ENCODE measurements at regions not wholly inside any gene's neighbourhood (a gene's known extent, or its start where the extent isn't known, plus 50 kb on each side); places are given as distances from the start of the nearest gene placed in this dataset.
A peak's percentile ranks its signal among the peaks of the same experiment; 100 is the strongest.

DNA sequence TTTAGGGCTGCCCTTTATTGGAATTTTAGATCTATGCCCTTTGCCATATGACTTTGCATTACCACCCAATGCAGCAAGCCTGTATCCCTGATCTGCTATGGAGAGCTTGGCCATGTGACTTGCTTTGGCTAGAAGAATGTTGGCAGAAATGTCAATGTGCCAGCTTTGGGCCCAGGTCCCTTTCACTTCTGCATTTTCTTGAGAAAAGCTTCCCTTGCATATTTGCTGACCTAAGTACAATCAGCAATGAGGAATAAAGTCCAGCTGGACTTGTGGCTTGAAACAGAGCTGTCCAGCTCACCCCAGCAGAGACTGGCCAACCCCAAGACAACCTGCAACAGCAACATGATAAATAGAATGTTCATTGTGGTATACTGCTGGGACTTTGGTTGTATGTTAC, 135.9 kb downstream of the PAH start:
- H3K27ac ChIP-seq: no peak overlapping the region
- no peak overlapping the region for H3K4me3 ChIP-seq

DNA sequence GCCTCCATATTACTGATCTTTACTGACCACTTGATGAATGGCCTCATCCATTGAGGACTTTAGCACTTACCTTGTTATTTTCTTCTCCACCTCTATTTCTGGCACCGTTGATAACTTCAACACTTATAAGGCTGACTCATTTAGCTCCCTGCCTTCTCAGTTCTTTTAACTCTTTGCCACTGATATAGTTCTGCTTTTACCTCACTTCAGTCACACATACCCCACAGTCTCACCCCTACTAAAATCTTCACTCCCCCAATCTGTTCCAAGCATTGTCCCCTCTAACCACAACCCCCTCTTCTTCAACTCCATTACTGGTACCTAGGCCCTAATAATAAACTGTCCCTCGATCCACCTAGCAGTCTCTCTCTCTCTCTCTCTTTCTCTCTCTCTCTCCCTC, 141.0 kb downstream of the PAH start:
- Histone ChIP-seq H3K4me3 (no peak overlapping the region), H3K27ac (no peak overlapping the region)

DNA sequence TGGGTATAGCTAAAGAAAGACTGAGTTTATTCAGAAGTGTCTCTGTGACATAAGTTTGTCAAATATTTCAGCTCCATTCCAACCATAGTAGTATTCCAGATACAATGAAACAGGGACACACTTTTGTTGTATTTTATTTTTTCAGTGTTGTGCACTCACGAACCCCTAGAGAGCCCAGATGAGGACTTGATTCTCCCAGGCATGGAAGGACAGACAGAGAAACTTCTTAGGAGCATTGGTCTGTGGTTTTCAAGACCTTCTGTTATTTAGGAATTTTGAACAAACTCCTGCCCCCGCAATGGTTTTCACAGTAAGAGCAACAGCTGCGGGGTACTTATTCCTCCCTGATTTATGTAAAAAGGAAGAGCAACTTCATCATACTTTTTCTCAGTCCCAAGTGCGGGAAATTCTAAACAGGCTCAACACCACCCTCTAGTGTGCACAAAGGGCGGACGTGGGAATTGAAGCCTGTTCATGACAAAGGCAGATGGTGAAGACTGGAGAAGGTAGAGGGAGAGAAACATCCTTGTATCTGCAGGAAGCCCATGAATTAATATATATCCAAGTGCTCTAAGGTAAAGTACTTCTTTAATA, 147.6 kb downstream of the PAH start:
- H3K27ac ChIP-seq: no peak overlapping the region
- no peak overlapping the region for H3K4me3 ChIP-seq

DNA sequence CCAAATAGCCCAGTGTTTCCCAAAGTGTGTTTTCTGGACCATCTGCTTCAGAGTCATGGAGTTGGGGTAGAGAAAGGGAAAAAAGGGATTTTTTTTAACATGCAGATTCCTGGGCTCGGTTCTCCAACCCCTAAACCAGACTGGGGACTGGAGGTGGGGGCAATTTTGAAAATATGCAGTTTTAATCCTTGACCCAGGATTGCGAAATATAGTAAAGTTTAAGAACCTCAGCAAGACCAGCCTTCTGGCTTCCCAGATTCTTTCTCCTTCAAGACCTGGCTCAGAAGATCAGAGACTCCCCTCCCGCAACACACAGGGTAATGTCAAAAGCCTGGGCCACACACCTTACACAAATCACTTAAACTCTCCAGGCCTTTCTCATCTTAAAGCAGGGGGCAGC, 150.1 kb downstream of the PAH start:
- Histone ChIP-seq H3K27ac (no peak overlapping the region), H3K4me3 (no peak overlapping the region)

DNA sequence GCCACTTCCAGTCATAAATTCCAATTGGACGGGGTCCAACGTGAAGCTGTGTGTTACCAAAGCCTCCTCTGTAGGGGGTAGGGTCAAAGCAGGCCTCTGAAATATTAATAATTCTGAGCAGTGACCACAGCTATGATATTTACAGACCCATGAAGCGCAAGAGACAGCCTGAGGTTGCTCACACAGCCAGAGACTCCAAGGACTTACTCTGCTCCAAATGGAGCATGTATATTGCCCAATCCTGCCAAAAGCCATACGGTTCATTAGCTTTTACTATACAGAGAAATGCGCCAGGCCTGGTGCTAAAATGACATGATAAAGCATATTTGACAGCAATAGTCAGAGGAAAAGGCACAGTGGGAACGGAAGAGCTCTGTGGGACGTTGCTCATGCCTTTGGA, 151.3 kb downstream of the PAH start:
- H3K27ac ChIP-seq: no peak overlapping the region

GRCh38 chr12:102763471-102763870, 153.6 kb downstream of the PAH start:
- Histone ChIP-seq H3K27ac (no peak overlapping the region), H3K4me3 (no peak overlapping the region)

More for the DNA sequence above, 151.3 kb downstream of the PAH start:
- H3K4me3 ChIP-seq: no peak overlapping the region

DNA sequence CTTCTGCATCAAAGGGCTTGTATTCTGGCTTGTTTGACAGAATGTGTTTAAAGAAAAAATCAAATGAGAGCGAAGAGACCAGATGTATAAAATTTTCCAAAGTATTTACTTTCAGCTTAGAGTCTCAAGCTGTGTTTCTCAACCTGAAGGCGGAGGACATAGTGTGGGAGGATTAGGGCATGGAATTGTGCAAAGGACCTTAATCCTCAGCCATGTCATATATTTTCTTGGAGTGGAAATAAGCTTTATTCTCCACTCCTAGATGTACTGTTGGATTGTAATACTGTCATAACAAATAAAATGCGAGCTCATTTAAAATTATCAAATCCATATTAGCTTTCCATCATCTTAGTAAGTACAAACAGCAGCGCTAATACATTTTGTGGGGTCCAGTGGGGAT, 154.0 kb downstream of the PAH start:
- Histone ChIP-seq H3K27ac (no peak overlapping the region), H3K4me3 (no peak overlapping the region)

DNA sequence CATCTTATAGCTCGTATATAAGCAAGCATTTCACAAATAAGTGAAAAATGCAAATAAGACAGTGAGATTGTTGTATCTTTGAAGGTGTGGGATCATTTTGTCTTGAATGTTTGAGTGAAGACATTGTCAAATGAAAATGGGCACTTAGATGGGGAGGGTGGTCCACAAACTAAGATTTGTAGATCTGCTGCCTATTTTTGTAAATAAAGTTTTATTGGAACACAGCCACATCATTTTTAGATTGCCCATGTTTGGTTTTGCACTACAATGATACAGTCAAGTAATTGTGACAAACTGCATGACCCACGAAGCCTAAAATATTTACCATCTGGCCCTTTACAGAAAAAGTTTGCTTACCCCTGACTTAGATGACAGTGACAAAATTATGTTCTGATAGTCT, 156.7 kb downstream of the PAH start:
- H3K4me3 ChIP-seq: no peak overlapping the region
- H3K27ac ChIP-seq: no peak overlapping the region

GRCh38 chr12:102759466-102759865, 157.6 kb downstream of the PAH start:
- no peak overlapping the region for H3K4me3 ChIP-seq
- no peak overlapping the region for H3K27ac ChIP-seq

- Histone ChIP-seq H3K27ac (peak overlapping the region in 5 of 21 experiments; percentile 16 to 64 (median 46)), H3K4me3 (no peak overlapping the region)
These were observed 159.2 kb downstream of the PAH start for GRCh38 chr12:102757882-102758226.

DNA sequence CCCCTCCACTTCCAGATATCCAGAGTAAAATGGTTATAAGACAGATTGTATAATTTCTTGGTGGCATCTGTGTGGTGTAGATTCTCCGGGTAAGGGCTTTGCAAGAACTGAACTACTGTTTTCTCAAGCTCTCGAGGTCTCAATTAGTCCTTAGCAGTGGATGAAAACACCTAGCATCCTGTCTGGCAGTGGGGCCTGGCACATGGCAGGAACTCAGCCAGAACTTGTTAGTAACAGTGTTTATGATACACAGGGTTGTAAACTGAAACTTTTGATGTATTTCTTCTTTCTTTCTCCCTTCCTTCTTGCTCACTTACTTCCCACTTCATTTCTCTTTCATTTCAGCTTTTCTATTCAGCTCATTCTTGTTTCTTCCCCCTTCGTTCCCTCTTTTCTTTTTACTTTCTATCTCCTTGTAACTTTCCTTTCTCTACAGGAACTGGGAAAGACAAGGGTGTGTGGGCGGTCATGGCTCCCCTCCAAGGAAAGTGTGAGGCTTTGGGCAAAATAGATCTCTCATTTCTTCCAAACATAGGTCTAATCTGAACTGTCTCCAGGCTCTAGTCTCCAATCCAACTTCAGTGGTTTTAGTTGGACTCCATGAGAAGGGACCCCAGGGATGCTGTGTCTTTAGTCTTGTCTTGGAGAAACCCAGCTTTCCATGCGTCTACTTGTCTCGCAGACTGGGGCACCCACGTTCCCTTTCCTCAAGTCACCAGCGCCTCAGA, 159.7 kb downstream of the PAH start:
- peak overlapping the region in 8 of 21 experiments; percentile 1 to 64 (median 40) for H3K27ac ChIP-seq

GRCh38 chr12:102756530-102756929, 160.5 kb downstream of the PAH start:
- no peak overlapping the region for H3K4me3 ChIP-seq
- H3K27ac ChIP-seq: peak overlapping the region in 5 of 21 experiments; percentile 1 to 64 (median 33)

More for the DNA sequence above, 159.7 kb downstream of the PAH start:
- H3K4me3 ChIP-seq: no peak overlapping the region

DNA sequence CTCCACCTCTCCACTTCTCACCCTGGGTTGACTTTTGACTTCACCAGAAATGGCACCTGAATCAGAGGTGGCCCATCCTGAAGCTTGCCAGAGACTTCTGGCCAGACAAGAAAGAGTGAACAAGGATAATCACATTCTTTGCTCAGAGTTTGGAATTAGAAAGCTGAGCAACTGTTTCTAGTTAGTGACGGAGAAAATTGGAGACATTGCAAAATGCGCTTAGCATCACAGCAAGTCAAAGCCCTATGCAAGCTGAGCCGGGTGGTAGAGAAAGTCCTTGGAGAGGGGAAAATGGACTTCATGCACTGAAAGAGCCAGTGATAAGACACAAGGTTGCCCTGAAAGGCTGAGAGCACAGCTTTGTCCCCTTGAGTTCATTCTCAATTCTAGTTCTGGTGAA, 161.8 kb downstream of the PAH start:
- no peak overlapping the region for H3K4me3 ChIP-seq
- peak overlapping the region in 1 of 21 experiments; percentile 18 for H3K27ac ChIP-seq

- no peak overlapping the region for H3K4me3 ChIP-seq
- no peak overlapping the region for H3K27ac ChIP-seq
These were observed 163.2 kb downstream of the PAH start for GRCh38 chr12:102753802-102754201.

- Histone ChIP-seq H3K4me3 (no peak overlapping the region), H3K27ac (no peak overlapping the region)
These were observed 168.3 kb downstream of the PAH start for GRCh38 chr12:102748704-102749103.

GRCh38 chr12:102746963-102747362, 170.1 kb downstream of the PAH start:
- no peak overlapping the region for H3K27ac ChIP-seq
- no peak overlapping the region for H3K4me3 ChIP-seq

GRCh38 chr12:102745971-102746600, 171.0 kb downstream of the PAH start:
- no peak overlapping the region for H3K4me3 ChIP-seq
- H3K27ac ChIP-seq: no peak overlapping the region

GRCh38 chr12:102741196-102741595, 175.8 kb downstream of the PAH start:
- no peak overlapping the region for H3K27ac ChIP-seq
- no peak overlapping the region for H3K4me3 ChIP-seq

- H3K27ac ChIP-seq: no peak overlapping the region
- H3K4me3 ChIP-seq: no peak overlapping the region
These were observed 176.7 kb downstream of the PAH start for GRCh38 chr12:102740141-102740955.

DNA sequence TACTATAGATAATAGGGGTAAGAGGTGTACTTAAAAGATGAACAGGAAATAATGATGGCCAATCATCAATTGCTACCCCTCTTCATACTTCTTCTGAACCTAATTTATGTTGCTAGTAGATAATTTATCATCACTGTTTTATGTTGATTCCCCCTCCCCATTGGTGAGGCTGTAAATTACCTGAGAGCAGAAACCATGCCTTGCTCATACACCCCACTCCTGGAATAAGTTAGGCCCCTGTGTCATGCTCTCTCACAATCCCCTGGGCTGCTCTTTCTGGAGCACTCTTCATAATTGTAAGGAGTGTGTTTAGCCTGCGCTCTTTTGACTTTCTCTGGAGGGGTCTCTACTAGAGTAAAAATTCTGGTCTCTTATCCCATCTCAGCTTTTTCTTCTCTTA, 180.7 kb downstream of the PAH start:
- Histone ChIP-seq H3K27ac (no peak overlapping the region), H3K4me3 (no peak overlapping the region)
